HG03108 (cell line): ENCODE measurements at regions not wholly inside any gene's neighbourhood (a gene's known extent, or its start where the extent isn't known, plus 50 kb on each side); places are given as distances from the start of the nearest gene placed in this dataset.
"Not testable (repeated sequence)": the region's sequence is repeated elsewhere in the genome, so short reads cannot be mapped to it uniquely, and the experiment has no call there.

Source experiments
- ATAC-seq: cut with Tn5 transposase; IDR thresholded peaks from one replicate; pipeline ENCODE4 v1.9.1; 2021; ENCODE audit warnings: moderate library complexity; ENCODE audit not compliant: unreplicated experiment

DNA sequence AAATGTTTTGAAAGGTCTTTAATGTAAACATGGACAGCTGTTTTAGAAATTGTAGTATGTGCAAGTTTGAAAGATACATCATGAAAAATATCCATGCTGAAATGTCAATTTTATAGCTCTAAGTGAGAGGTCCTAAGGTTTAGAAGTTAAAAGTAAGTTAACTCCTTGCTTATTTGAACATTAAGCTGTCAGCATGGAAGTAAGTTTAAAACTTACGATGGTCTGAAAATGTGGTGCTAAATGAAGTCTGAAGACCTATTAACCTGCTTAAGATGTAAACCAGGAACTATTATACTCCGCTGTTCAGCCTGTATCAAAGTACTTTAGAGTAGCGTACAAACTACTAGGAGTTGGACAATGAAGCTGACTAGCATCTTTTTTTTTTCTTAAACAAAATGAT lies 1082.4 kb downstream of the TMTC2 start:
- ATAC-seq = no peak

DNA sequence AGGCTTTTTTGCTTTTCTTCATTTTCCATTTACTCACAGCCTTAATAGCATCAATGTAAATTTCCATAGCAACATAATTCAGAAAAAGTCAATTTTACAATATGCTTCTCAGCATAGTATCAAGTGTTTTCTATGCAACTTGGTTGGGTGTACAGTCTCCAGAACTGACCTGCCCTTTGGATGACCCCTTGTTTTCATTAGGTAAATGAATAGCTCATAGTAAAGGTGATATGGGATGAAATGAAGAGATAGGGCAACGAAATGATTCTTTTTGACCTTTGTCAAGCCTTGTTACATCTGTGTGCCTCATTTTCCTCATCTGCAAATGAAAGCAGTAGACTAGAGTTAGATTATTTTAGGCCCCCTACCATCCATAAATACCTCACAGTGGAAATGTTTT lies 1081.0 kb downstream of the TMTC2 start:
- ATAC-seq = no peak

DNA sequence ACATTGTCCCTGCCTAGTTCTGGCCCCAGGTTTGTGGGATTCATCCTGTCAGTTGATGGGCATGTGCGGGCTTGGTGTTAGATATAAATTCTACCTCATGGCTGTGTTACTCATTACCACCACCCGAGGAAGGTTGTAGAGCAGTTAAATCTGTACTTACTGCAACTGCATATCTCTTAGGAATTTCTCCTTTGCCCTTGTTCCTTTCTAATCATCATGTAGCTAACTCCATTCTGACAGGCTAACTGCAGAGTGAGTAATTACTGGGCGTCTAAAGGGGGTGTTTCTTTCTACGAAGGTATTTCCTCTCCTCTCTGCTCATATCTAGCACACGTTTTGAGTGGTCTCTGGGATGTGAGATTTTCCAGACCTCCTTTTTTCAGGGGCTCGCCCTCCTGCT lies 1076.7 kb downstream of the TMTC2 start:
- ATAC-seq = no peak

DNA sequence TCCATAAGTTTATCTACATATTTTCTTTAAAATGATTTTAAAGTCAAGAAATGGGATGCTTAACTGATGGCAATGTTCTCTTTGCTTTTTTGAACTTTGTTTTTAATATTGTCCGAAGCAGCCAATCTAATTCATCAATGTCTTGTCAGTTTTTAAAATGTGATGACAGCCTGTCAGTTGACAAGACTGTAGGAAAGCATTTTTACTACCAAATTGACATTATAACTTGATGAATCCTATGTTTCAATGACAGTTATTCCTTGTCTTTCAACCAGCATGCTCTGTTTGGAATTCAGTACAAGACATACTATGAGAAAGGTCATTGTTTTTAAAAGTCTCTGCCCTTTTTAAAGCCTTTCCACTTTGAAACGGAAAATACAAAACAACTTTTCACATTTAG lies 1073.2 kb downstream of the TMTC2 start:
- ATAC-seq = no peak

DNA sequence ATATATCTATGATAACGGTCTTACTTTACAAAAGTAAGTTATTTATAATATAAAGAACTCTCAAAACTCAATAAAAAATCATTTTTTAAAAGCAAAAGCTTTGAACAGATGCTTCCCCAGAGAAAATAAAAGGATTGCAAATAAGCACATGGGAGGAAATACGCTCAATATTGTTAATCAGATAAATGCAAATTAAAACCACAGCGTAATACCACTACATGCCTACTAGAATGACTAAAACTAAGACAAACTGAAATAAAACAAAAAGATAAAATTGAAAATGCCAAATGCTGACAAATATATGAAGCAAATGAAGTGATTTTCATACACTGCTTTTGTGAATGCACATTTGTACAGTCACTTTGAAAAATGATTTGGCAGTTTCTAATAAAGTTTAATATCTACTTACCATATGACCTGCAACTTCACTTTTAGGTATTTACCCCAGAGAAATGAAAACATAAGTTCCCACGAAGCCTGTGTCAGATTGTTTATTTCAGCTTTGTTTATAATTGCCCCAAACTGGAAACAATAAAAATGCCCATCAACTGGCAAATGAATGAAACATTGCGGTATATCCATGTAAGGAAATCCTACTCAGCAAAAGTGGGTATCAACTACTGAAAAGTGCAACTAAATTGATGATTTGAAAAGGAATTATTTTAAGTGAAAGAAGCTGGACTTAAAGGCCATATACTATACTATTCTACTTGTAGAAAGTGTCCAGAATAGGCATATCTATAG lies 1072.4 kb downstream of the TMTC2 start:
- no peak for ATAC-seq

DNA sequence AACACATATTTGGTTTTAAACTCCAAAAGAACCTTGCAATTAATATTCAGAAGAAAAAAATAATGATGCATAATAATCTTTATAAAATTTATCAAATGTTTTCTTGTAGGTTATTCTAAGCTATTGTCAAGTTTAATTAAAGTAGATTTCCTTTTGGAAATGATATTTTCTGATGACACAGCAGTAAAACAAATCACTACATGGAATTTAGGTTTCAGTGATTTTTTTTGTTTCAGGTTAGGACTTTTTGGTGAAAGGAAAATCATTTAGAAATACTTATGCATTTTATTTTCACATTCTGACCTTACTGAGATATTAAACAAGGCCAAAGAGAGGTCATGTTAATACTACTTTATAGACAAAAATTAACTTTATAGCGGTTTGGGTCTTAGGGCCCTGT lies 1067.2 kb downstream of the TMTC2 start:
- no peak for ATAC-seq

DNA sequence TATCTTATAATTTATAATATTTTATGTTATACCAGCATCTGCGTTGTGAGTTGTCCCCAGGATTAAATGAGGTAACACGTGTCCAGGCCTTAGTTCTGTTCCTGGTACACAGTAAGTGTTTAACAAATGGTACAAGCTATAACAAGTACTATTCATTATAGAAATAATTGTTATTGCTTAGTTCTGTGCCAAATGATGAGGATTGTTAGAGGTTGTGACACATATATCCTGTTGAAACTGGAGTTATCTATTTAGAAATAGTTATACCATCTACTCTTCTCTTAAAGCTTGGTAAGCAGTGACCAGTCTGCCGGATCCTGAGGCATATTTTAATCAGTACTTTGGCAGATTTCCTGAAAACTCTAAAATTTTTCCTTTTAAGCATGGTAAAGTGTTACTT lies 1066.5 kb downstream of the TMTC2 start:
- no peak for ATAC-seq

DNA sequence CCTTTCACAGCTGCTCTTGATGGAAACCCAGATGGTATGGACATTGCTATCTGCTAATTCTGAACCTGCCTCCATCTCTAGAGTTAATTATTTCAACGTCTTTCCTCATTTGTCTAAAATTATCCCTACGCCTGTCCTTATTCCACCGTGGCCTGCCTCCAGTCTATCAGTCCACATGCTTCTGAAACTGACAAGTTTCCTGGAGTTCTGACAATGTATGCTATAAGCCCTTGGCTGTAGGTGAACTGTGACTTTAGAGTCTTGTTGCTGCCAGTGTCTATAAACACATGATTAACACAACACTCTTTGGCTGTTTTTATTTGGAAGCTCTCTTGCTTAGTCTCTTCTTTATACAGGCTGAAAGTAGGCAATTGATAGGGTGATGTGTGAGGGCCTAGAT lies 1052.9 kb downstream of the TMTC2 start:
- no peak for ATAC-seq

DNA sequence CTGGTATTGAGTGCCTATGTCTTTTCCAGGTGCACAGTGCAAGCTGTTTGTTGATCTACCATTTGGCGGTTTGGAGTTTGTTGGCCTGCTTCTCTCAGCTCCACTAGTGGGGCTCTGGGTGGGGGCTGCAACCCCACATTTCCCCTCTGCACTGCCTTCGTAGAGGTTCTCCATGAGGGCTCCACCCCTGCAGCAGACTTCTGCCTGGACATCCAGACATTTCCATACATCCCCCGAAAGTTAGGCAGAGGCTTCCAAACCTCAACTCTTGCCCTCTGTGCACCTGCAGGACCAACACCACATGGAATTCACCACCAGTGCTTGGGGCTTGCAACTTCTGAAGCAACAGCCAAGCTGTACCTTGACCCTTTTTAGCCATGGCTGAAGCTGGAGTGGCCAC lies 1024.1 kb downstream of the TMTC2 start:
- no peak for ATAC-seq

DNA sequence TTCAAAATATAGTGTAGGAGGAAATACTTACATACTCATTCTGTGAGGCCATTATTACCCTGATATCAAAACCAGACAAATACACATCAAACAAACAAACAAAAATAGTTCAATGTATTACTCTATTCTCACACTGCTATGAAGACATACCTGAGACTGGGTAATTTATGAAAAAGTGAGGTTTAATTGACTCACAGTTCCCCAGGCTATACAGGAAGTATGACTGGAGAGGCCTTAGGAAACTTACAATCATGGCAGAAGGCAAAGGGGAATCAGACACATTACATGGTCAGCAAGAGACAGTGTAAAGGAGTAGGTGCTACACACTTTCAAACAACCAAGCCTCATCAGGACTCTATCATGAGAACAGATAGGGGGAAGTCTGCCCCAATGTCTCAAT lies 1023.2 kb downstream of the TMTC2 start:
- ATAC-seq = no peak

DNA sequence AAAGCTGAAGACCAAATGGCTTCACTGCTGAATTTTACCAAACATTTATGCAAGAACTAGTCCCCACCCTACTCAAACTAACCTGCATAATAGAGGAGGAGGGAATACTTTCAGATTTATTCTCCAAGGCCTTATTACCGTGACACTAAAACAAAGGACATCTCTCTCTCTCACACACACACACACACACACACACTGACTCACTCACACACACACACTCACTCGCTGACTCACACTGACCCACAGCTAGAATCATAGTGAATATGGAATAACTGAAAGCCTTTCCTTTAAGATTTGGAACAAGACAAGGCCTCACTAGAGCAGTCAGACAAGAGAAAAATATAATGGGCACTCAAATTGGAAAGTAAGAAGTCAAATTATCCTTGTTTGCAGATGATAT lies 1014.1 kb downstream of the TMTC2 start:
- ATAC-seq = no peak

DNA sequence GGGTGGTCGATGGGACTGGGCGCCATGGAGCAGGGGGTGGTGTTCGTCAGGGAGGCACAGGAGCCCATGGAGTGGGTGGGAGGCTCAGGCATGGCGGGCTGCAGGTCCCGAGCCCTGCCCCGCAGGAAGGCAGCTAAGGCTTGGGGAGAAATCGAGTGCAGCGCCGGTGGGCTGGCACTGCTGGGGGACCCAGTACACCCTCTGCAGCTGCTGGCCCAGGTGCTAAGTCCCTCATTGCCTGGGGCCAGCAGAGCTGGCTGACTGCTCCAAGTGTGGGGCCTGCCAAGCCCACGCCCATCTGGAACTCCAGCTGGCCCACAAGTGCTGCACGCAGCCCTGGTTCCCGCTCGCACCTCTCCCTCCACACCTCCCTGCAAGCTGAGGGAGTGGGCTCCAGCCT lies 1009.6 kb downstream of the TMTC2 start:
- ATAC-seq = not testable (repeated sequence)

DNA sequence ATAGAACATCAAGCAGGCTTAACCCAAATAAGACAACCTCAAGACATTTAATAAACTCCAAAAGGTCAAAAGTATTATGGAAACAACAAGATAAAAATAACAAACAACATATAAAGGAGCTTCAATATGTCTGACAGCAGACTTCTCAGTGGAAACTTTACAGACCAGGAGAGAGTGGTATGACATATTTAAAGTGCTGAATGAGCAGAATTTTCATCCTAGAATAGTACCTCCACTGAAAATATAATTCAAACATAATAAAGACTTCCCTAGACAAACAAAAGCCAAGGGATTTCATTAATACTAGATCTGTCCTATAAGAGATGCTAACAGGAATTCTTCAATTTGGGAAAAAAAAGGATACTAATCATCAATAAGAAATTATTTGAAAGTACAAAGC lies 1005.0 kb downstream of the TMTC2 start:
- ATAC-seq = no peak

DNA sequence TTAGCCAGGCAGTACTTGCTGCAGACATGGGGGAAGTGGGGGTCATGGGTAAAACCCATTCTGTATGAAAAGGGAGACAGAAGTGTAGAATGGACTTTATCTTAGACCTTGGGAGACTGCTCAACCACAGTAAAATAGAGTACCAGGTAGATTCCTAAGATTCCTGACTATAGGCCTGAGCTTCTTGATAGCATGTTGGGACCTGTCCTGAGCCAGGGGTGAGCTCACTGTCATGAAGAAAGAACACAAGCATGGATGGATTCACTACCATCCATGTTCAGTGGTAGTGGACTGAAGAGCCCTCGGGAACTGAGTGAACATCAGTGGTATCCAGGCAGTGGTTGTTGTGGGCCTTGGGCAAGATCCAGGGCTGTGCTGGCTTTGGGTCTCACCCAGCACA lies 1003.8 kb downstream of the TMTC2 start:
- no peak for ATAC-seq

DNA sequence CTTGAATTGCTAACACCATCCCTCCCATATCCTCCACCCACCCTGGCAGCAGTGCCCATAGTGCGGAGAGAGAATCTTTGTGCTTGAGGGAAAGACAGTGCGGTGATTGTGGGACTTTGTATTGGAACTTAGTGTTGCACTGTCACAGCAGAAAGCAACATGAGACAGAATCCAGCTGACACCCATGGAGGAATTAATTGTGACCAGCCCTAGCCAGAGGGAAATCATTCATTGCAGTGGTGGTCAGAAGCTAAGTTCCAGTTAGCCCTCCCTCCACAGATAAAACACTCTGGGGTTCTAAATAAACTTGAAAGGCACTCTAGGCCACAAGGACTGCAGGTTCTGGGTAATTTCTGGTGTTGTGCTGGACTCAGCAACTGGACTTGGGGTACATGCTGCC lies 1002.6 kb downstream of the TMTC2 start:
- no peak for ATAC-seq

DNA sequence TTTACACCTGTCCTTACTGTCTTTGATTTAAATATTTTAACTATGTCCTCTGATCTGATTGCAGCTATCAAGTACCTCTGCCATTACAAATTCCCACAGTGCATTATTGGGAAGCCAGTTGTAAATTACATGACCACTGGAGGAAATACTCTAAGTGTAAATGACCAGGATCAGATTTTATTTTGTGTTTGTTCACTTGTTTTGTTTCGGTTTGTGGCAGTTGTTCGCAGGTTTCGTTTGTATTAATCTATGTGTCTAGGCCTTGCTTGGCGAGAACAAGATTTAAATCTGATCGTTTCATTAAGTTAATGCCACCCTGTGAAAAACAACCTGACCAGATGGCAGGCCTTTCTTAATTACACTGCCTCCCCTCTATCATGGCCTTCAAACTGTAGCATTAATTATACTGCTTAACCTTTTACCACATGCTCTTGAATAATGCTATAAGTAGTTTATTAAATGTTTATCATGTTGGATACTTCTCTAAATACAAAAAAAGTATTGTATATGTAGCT lies 990.1 kb downstream of the TMTC2 start:
- no peak for ATAC-seq

DNA sequence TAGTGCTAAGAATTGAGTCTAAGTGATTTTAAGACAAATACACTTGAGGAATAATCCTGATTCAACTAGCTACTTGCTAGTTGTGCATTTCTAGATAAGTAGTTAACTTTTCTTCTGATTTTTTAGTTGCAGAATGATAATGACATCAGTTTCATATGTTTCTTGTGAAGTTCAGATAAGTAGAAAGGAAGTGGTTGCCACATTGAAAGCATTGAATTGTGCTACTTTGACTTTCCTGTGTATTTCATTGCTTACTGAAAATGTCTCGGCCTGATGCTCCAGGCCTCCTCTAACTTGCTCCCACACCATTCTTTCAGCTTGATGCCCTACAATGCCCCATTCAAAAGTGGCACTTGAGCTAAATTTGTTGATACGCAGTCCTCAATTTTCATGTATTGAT lies 980.0 kb downstream of the TMTC2 start:
- ATAC-seq = no peak

DNA sequence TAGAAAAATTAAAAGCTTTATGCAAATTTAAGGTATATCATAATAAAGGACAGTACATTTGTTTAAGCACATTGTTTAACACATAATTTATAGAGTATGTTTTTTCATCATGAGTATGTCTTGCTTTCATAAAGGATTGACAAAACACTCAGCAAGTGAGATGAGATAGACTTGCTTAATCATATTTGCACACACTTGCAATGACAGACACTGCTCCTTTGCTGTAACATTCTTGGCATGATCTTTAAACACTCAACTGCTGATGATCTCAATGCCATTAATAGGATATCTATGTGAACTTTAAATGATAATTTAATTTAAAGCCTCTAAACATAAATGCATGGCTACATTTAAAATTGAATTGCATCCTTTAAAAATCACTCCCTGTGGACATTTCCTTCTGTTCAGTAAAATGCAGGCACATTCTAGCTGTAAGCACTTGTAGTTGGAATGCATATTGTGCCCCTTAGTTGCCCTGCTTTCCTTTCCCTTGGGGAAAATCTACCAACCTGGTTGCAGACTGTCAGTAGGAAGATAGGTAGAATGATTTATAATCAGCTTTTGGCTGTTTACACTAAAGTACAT lies 979.0 kb downstream of the TMTC2 start:
- ATAC-seq = no peak

DNA sequence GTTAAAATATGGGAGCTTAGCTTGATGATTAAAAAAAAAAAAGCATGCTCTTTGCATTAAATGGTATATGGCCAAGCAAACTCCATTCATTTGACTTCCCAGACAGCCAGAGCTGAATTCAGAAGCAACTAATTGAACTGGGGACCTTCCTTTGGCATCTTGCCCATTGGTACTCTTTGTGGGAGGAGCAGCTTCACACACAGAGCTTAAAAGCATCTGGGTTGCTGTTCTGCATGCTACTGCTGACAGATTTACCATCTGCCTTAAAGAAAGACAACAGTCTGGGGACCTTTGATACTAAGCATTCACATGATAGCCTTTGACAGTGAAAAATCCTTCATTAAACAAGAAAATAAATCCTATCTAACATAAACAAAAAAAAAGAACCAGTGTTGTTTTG lies 977.9 kb downstream of the TMTC2 start:
- ATAC-seq = no peak

DNA sequence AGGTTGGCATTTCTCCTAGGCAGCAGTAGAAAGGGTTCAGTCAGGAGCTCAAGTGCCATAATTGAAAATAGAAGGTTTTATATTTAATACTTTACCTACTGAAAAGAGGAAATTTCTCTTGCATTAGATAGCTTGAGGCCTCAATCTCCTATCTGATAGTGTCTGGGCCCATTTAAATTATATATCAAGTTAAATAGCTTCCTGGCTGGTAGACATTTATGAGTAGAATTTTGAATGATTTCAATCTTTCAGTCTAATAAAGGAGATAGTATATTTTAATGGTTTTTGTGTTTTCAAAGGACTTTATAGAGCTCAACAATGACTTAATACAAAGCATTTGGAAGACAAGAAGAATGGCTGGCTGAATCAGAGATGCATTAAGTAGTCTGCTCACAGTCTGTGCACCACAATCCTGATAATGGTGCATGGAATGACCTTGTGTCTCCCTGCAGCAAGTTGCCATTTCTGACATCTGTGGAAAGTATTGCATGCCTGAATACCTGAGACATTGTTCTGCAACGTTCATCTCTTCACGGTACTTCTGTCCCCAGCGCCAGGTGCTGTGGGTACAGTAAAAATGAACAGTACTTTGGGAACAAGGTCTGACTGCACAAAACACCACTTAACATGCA lies 974.1 kb downstream of the TMTC2 start:
- no peak for ATAC-seq

DNA sequence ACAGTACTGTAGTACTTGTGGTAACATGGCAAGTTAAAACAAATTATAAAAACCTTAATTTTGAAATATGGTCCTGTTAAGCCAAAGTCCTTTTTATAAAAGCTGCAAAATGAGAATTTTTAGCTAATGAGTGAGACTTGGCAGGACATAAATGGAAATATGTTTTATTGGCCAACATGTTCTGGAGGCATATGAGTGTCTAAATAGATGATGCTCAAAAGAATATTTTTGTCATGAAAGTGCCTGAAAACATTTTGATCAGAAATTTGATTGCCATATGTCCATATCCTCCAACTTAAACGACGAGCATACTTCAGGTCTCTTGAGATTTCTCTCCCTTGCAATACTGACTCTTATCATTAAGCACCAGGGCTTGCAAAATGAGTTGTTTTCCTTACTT lies 972.6 kb downstream of the TMTC2 start:
- no peak for ATAC-seq

DNA sequence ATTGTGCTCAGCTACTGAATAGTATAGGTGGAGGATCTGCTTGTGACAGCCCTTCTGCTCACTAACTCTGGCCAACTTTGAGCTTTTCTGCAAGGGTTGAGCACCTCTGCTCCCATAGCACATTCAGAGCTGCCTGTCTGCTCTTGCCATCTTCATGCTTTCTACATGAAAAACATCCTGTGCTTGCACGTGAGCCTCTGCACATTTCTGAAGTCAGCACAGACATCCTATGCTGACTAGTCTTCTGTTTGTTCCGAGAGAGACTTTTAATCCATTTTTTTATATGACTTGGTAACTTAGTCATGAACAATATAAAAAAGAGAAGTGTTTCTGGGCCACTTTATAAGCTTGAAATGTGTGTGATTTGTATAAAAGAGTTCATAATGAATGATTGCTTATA lies 969.3 kb downstream of the TMTC2 start:
- no peak for ATAC-seq
